ENCODE measurements at regions not wholly inside any gene's neighbourhood (a gene's known extent, or its start where the extent isn't known, plus 50 kb on each side); places are given as distances from the start of the nearest gene placed in this dataset.

GRCh38 chr5:101846496-101846895 is 449.6 kb downstream of the SLCO4C1 start:
- no peak overlapping the region for H3K4me3 ChIP-seq (ENCODE audit: low read length)
- H3K4me1 ChIP-seq (ENCODE audit: insufficient read depth, low read length), result no peaks in the 10 kb centered on the region
- no peaks in the 10 kb centered on the region for H3K9me3 ChIP-seq (ENCODE audit: insufficient read depth, low read depth, low read length)
- H3K9ac ChIP-seq (ENCODE audit: low read depth, low read length), result no peak overlapping the region
- no peaks in the 10 kb centered on the region for H3K36me3 ChIP-seq (ENCODE audit: insufficient read depth, low read length)
- no peak overlapping the region for H3K27ac ChIP-seq (ENCODE audit: low read depth, low read length)
- no peaks in the 10 kb centered on the region; the same call in 1 of the 2 replicates for H3K27me3 ChIP-seq (ENCODE audit: insufficient read depth, low read length)

- no peaks in the 10 kb centered on the region for H3K36me3 ChIP-seq (ENCODE audit: insufficient read depth, low read length)
- no peak overlapping the region for H3K4me3 ChIP-seq (ENCODE audit: low read length)
- no peaks in the 10 kb centered on the region for H3K9me3 ChIP-seq (ENCODE audit: insufficient read depth, low read depth, low read length)
- no peak overlapping the region for H3K9ac ChIP-seq (ENCODE audit: low read depth, low read length)
- no peaks in the 10 kb centered on the region; the same call in 1 of the 2 replicates for H3K27me3 ChIP-seq (ENCODE audit: insufficient read depth, low read length)
- WGBS, result no CpG with 5 or more reads among the region's 1 CpG
- no peaks in the 10 kb centered on the region for H3K4me1 ChIP-seq (ENCODE audit: insufficient read depth, low read length)
- H3K27ac ChIP-seq (ENCODE audit: low read depth, low read length), result no peak overlapping the region
These were observed 453.0 kb downstream of the SLCO4C1 start for GRCh38 chr5:101843055-101843454.

GRCh38 chr5:101838435-101838834 is 457.6 kb downstream of the SLCO4C1 start:
- H3K27ac ChIP-seq (ENCODE audit: low read depth, low read length), result no peak overlapping the region
- no peaks in the 10 kb centered on the region for H3K9me3 ChIP-seq (ENCODE audit: insufficient read depth, low read depth, low read length)
- H3K36me3 ChIP-seq (ENCODE audit: insufficient read depth, low read length), result no peaks in the 10 kb centered on the region
- H3K4me1 ChIP-seq (ENCODE audit: insufficient read depth, low read length), result no peaks in the 10 kb centered on the region
- WGBS, result 93% methylated on average over 5 of the region's 5 CpGs
- no peak overlapping the region for H3K4me3 ChIP-seq (ENCODE audit: low read length)
- no peak overlapping the region for H3K9ac ChIP-seq (ENCODE audit: low read depth, low read length)
- H3K27me3 ChIP-seq (ENCODE audit: insufficient read depth, low read length), result no peaks in the 10 kb centered on the region

GRCh38 chr5:101829255-101829654 is 466.8 kb downstream of the SLCO4C1 start:
- WGBS, result no CpG with 5 or more reads among the region's 4 CpGs
- Histone ChIP-seq H3K36me3 (ENCODE audit: insufficient read depth, low read length) (no peaks in the 10 kb centered on the region), H3K27ac (ENCODE audit: low read depth, low read length) (no peak overlapping the region)

GRCh38 chr5:101811466-101811865 is 484.6 kb downstream of the SLCO4C1 start:
- no peaks in the 10 kb centered on the region for H3K9me3 ChIP-seq (ENCODE audit: insufficient read depth, low read depth, low read length)
- no peak overlapping the region for H3K4me3 ChIP-seq (ENCODE audit: low read length)
- H3K27me3 ChIP-seq (ENCODE audit: insufficient read depth, low read length), result no peaks in the 10 kb centered on the region
- no peaks in the 10 kb centered on the region for H3K4me1 ChIP-seq (ENCODE audit: insufficient read depth, low read length)
- H3K27ac ChIP-seq (ENCODE audit: low read depth, low read length), result no peak overlapping the region
- H3K9ac ChIP-seq (ENCODE audit: low read depth, low read length), result no peak overlapping the region
- no peaks in the 10 kb centered on the region for H3K36me3 ChIP-seq (ENCODE audit: insufficient read depth, low read length)

More at GRCh38 chr5:101829255-101829654, 466.8 kb downstream of the SLCO4C1 start:
- Histone ChIP-seq H3K9me3 (ENCODE audit: insufficient read depth, low read depth, low read length) (0 out of 2 replicates have a peak, but pooled peaks cover 4% of the 10 kb centered on the region), H3K4me1 (ENCODE audit: insufficient read depth, low read length) (no peaks in the 10 kb centered on the region), H3K9ac (ENCODE audit: low read depth, low read length) (no peak overlapping the region), H3K27me3 (ENCODE audit: insufficient read depth, low read length) (no peaks in the 10 kb centered on the region), H3K4me3 (ENCODE audit: low read length) (no peak overlapping the region)

GRCh38 chr5:101806410-101806809 is 489.7 kb downstream of the SLCO4C1 start:
- H3K9ac ChIP-seq (ENCODE audit: low read depth, low read length), result no peak overlapping the region
- no peak overlapping the region for H3K27ac ChIP-seq (ENCODE audit: low read depth, low read length)
- no peaks in the 10 kb centered on the region for H3K36me3 ChIP-seq (ENCODE audit: insufficient read depth, low read length)
- no peak overlapping the region for H3K4me3 ChIP-seq (ENCODE audit: low read length)
- no peaks in the 10 kb centered on the region for H3K27me3 ChIP-seq (ENCODE audit: insufficient read depth, low read length)
- 86% methylated on average over 2 of the region's 2 CpGs for WGBS
- no peaks in the 10 kb centered on the region for H3K9me3 ChIP-seq (ENCODE audit: insufficient read depth, low read depth, low read length)
- no peaks in the 10 kb centered on the region for H3K4me1 ChIP-seq (ENCODE audit: insufficient read depth, low read length)

- H3K4me3 ChIP-seq (ENCODE audit: low read length), result no peak overlapping the region
- no peaks in the 10 kb centered on the region for H3K4me1 ChIP-seq (ENCODE audit: insufficient read depth, low read length)
- H3K27me3 ChIP-seq (ENCODE audit: insufficient read depth, low read length), result no peaks in the 10 kb centered on the region; the same call in 1 of the 2 replicates
- H3K36me3 ChIP-seq (ENCODE audit: insufficient read depth, low read length), result no peaks in the 10 kb centered on the region
- H3K9me3 ChIP-seq (ENCODE audit: insufficient read depth, low read depth, low read length), result no peaks in the 10 kb centered on the region
- no peak overlapping the region for H3K9ac ChIP-seq (ENCODE audit: low read depth, low read length)
- H3K27ac ChIP-seq (ENCODE audit: low read depth, low read length), result no peak overlapping the region
These were observed 499.7 kb downstream of the SLCO4C1 start for GRCh38 chr5:101796427-101796826.

- Histone ChIP-seq H3K27me3 (ENCODE audit: insufficient read depth, low read length) (peaks cover 52% of the 10 kb centered on the region), H3K9ac (ENCODE audit: low read depth, low read length) (no peak overlapping the region), H3K27ac (ENCODE audit: low read depth, low read length) (no peak overlapping the region), H3K4me3 (ENCODE audit: low read length) (no peak overlapping the region), H3K4me1 (ENCODE audit: insufficient read depth, low read length) (peaks cover 11% of the 10 kb centered on the region; the same call in 1 of the 2 replicates), H3K9me3 (ENCODE audit: insufficient read depth, low read depth, low read length) (no peaks in the 10 kb centered on the region), H3K36me3 (ENCODE audit: insufficient read depth, low read length) (no peaks in the 10 kb centered on the region)
- WGBS, result 64% methylated on average over 4 of the region's 4 CpGs
These were observed 507.3 kb downstream of the SLCO4C1 start for GRCh38 chr5:101788797-101789196.

GRCh38 chr5:101785090-101785489 is 511.0 kb downstream of the SLCO4C1 start:
- Histone ChIP-seq H3K9ac (ENCODE audit: low read depth, low read length) (no peak overlapping the region), H3K27me3 (ENCODE audit: insufficient read depth, low read length) (peaks cover 67% of the 10 kb centered on the region), H3K27ac (ENCODE audit: low read depth, low read length) (no peak overlapping the region), H3K36me3 (ENCODE audit: insufficient read depth, low read length) (no peaks in the 10 kb centered on the region), H3K9me3 (ENCODE audit: insufficient read depth, low read depth, low read length) (no peaks in the 10 kb centered on the region), H3K4me1 (ENCODE audit: insufficient read depth, low read length) (peaks cover 11% of the 10 kb centered on the region; the same call in 1 of the 2 replicates), H3K4me3 (ENCODE audit: low read length) (no peak overlapping the region)
- WGBS, result 90% methylated on average over 2 of the region's 2 CpGs

GRCh38 chr5:101783241-101784013 is 512.7 kb downstream of the SLCO4C1 start:
- Histone ChIP-seq H3K27ac (ENCODE audit: low read depth, low read length) (no peak overlapping the region), H3K9ac (ENCODE audit: low read depth, low read length) (no peak overlapping the region), H3K4me1 (ENCODE audit: insufficient read depth, low read length) (peaks cover 2% of the 10 kb centered on the region; the same call in 1 of the 2 replicates), H3K9me3 (ENCODE audit: insufficient read depth, low read depth, low read length) (no peaks in the 10 kb centered on the region), H3K4me3 (ENCODE audit: low read length) (peak overlapping the region; percentile 27; the same call in 1 of the 2 replicates), H3K27me3 (ENCODE audit: insufficient read depth, low read length) (peaks cover 53% of the 10 kb centered on the region), H3K36me3 (ENCODE audit: insufficient read depth, low read length) (no peaks in the 10 kb centered on the region)
- WGBS, result 90% methylated on average over 26 of the region's 26 CpGs

- no peaks in the 10 kb centered on the region for H3K4me1 ChIP-seq (ENCODE audit: insufficient read depth, low read length)
- no peak overlapping the region for H3K4me3 ChIP-seq (ENCODE audit: low read length)
- no peaks in the 10 kb centered on the region for H3K9me3 ChIP-seq (ENCODE audit: insufficient read depth, low read depth, low read length)
- H3K27ac ChIP-seq (ENCODE audit: low read depth, low read length), result no peak overlapping the region
- H3K9ac ChIP-seq (ENCODE audit: low read depth, low read length), result no peak overlapping the region
- H3K27me3 ChIP-seq (ENCODE audit: insufficient read depth, low read length), result peaks cover 44% of the 10 kb centered on the region
- WGBS, result 79% methylated on average over 10 of the region's 10 CpGs
- no peaks in the 10 kb centered on the region for H3K36me3 ChIP-seq (ENCODE audit: insufficient read depth, low read length)
These were observed 513.6 kb downstream of the SLCO4C1 start for GRCh38 chr5:101782352-101783103.
